NT2/D1 (cell line): ENCODE measurements at regions not wholly inside any gene's neighbourhood (a gene's known extent, or its start where the extent isn't known, plus 50 kb on each side); places are given as distances from the start of the nearest gene placed in this dataset.

Source experiments
- SUZ12 ChIP-seq: IDR thresholded peaks from 2 replicates; pipeline ENCODE4 v1.6.1; 2011; ENCODE audit not compliant: insufficient read length, insufficient read depth; ENCODE audit errors: extremely low read depth
- YY1 ChIP-seq: IDR thresholded peaks from 2 replicates; pipeline ENCODE4 v1.6.1; 2011; ENCODE audit not compliant: insufficient read length, insufficient read depth

DNA sequence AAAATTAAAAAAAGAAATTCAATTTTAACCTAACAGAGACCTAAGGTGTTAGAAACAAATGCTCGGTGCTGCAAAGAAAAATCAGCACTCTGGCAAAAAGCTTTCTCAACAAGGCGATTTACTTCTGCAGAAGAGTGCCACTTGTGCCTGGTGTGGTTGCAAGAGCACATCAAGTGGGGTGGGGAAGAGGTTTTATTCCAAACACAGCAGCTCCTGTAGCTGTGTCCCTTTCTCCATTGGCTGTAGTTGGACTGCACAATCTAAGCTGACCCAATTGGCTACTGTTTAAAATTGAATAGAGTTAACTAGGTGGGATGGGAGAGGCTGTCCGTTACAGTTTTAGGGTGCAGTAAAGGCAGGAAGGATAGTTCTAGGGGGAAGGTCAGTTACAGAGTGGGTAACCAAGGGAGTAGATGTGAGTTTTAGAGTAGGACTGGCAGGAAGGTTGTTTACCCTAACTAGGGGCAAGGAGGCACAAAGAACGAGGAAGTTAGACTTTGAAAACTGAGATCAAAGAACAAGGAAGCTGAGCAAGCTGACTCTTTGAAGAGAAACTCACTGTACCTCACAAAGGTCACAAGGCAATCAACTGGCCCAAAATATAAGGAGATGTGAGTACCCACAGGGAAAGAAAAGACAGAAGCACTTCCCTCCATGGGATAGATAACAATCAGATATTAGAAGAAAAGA lies 145.7 kb downstream of the LIG4 start:
- TF ChIP-seq SUZ12 (no peak), YY1 (no peak)
